Sciatic nerve (tissue), 2 donors: ENCODE measurements at regions not wholly inside any gene's neighbourhood (a gene's known extent, or its start where the extent isn't known, plus 50 kb on each side); places are given as distances from the start of the nearest gene placed in this dataset.

Source experiments
- ATAC-seq: fragments of 200-7000 bp; cut with Tn5 transposase; one replicate; pipeline ENCODE4 v1.9.1; 2020; ENCODE audit warnings: mild to moderate bottlenecking, moderate library complexity
- DNase-seq: peaks from one replicate; pipeline ENCODE4 v3.0.0-alpha.2; 2020; ENCODE audit warnings: low spot score
- intact Hi-C: fragments of 100-400 bp; cut with DNase I; formaldehyde crosslinking; loops from one replicate; pipeline ENCODE4 v1.14.2; 2022
- donor health status: DM: no; HTN: no; CAD: no.
- donor health status: DM: no; HTN: no; CAD: no.

GRCh38 chr15:47401427-47401826 lies 315.9 kb upstream of the SEMA6D start:
- intact Hi-C loops, result no loop called here
- no peak for DNase-seq
- no peak for ATAC-seq

- DNase-seq (no peak), ATAC-seq (no peak)
- intact Hi-C loops, result no loop called here
Observed at GRCh38 chr15:47402829-47403228, 314.5 kb upstream of the SEMA6D start.

- intact Hi-C loops, result no loop called here
- ATAC-seq (no peak), DNase-seq (no peak)
Observed at GRCh38 chr15:47404877-47405276, 312.4 kb upstream of the SEMA6D start.

- ATAC-seq (no peak), DNase-seq (no peak)
- intact Hi-C loops, result no loop called here
Observed at GRCh38 chr15:47405365-47406162, 311.7 kb upstream of the SEMA6D start.

GRCh38 chr15:47407692-47408091 lies 309.6 kb upstream of the SEMA6D start:
- intact Hi-C loops, result no loop called here

DNA sequence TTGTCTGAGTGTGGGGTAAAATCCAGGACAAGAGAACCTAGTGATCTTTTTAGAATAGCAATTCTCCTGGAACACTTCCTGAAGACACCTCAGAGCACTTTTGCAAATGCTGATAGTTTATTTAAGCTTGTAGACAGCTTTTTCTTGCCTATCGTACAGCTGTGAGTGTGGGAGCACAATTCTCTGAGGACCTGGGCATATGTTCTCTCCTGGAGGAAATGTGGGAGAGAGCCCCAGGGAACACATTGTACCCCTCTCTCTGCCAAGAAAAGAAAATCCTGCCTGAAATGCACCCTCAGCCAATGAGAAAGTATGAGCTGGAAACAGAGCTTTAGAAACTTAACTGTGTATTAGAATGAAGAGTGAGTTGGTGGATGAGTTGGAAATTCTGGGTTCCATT lies 308.3 kb upstream of the SEMA6D start:
- no peak for ATAC-seq

More at GRCh38 chr15:47407692-47408091, 309.6 kb upstream of the SEMA6D start:
- ATAC-seq (no peak), DNase-seq (no peak)

DNA sequence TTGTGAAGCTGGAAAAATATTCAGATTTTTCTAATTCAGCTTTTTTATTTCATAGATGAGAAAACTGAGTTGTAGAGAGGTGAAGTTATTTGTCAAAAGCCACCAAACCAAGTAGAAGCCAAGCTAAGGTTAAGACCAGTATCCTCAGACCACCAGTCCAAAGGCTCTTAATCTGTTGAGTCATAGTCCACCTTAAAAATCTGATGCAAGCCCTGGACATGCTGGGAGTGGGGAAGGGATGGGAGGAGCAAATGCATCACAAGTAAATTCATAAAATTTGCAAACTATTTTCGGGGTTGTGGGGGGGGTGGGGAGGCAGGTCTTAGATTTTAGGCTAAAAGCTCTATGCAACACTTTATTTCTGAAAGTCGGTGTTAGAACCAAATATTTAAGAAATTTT lies 307.7 kb upstream of the SEMA6D start:
- DNase-seq (no peak), ATAC-seq (no peak)
- intact Hi-C loops, result no loop called here

More for the DNA sequence above, 308.3 kb upstream of the SEMA6D start:
- no peak for DNase-seq
- intact Hi-C loops, result no loop called here

GRCh38 chr15:47410247-47410646 lies 307.1 kb upstream of the SEMA6D start:
- ATAC-seq (no peak), DNase-seq (no peak)
- intact Hi-C loops, result no loop called here

DNA sequence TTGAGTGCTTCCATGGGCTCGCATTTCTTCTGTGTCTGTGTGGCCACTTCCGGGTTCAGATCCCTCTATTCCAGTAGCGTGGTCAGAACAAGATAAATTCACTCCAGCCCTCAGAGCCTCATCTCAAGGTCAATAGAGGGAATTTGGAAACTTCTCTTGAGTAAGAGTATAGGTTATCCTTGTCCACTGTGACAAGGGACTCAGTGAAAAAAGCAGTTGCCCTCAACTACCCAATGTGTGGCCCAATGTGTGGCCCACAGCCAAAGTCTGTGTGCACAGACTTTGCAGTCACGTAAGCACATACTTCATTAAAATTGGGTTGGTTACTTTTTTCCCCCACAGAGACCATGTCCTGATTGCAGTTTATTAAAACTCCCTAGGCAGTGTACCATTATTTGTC lies 305.6 kb upstream of the SEMA6D start:
- DNase-seq (no peak), ATAC-seq (no peak)
- intact Hi-C loops, result no loop called here

DNA sequence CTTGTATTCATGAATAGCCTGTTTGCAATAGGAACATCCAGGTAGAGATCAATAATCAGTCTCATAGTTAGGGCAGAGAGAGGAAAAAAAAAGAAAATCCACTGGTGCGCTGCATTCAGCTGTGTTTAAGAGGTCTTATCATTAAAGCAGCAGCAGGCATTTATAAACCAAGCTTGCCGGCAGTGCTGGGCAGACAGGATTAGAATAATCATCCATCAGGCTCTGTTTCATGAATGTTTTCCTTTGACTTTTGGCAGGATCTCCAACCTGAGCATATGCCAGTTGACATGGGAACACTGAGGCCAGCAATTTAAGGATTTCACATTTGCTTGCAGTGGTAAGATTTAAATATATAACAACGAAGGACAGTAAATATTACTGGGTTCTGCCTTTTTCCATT lies 305.2 kb upstream of the SEMA6D start:
- ATAC-seq (no peak), DNase-seq (no peak)
- intact Hi-C loops, result no loop called here

DNA sequence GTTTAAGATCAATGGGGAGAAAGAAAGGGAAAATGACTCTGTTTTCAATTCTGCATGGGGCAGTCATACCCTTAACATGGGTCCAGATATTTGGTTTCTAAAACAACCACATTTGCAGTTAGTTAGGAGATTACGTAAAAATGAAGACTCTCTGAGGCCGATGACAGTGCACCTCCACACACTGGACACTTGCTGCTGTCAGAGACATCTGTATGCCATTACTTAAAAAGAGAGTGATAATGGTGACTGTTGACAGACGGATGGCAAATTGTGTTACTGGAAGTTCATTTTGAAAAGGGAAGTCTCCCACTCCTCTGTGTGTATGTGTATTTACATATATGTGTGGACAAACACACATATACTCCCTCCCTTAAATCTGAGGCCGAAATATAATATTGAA lies 304.5 kb upstream of the SEMA6D start:
- ATAC-seq (no peak), DNase-seq (no peak)
- intact Hi-C loops, result no loop called here

GRCh38 chr15:47414207-47414606 lies 303.1 kb upstream of the SEMA6D start:
- intact Hi-C loops, result no loop called here
- no peak for ATAC-seq
- DNase-seq, result no peak

DNA sequence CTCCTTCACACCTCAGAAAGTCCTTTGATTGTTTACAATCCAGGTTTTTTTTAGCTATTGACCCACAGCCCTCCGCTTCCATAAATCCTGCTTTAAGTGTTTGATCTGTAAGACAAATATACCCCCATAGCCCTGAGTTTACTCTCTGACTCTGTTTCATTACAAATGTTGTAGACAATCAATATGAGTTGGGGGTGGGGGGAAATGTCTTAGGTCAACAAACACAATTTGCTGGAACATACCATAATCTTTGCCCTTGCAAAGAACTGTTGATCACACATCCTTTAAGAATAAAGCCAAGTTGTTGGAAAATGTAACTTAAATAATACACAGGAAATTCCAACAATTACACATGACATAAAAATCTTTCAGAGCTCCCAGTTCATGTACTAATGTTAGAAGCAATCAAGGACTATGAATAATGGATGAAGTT lies 301.8 kb upstream of the SEMA6D start:
- ATAC-seq (no peak), DNase-seq (no peak)
- intact Hi-C loops, result no loop called here

DNA sequence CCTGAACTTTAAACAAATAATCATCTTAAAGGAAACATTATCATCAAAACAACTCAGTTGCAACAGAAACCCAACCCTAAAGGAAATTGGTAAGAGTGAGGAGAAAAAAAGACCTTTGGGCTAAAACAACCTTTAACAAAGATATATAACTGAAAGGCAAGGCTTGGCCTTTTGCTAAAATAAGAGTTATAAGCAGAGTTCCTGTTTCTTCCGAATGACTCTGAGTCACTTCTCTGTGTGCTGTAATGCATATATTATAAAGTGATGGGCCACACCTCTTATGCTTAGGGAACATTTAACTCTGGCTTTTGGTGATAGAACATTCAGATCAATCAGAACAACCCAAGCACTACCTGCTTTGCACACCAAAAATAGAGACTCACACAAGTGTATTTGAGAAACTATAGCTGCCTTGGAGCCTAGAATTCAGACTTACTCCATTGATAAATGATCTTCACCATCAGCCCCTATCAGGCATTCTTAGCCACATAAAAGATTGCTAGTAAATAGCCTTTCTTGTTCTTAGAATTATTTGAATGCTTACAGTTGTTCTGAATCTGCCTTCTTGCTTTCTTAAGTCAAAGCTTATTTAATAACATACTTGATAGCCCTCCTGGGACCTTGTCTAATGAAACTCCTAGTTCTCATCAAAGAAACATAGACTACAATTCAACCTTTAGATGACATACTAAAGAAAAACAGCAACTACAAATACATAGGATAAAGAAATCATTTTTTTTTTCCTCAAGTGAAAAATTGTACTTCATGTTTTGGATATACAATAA lies 294.2 kb upstream of the SEMA6D start:
- DNase-seq (no peak), ATAC-seq (no peak)
- intact Hi-C loops, result no loop called here

DNA sequence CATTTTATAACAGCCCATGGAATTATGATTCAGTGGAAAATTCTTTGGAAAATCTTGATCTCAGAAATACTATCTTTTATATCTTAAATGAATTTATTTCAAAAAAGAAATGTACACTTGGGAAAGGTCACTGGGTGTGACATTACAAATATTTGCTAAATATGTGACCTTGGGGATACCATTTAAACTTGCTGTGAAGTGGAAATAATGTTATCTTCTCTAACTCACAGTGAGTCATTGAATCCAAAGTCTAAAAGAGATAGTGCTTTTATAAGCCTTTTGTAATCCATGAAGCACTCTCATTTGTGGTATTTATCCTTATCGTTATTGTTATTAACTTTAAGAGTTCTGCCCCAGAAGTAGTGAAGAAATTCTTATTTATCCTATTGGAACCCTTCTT lies 289.8 kb upstream of the SEMA6D start:
- no peak for DNase-seq
- ATAC-seq, result no peak
- intact Hi-C loops, result no loop called here

DNA sequence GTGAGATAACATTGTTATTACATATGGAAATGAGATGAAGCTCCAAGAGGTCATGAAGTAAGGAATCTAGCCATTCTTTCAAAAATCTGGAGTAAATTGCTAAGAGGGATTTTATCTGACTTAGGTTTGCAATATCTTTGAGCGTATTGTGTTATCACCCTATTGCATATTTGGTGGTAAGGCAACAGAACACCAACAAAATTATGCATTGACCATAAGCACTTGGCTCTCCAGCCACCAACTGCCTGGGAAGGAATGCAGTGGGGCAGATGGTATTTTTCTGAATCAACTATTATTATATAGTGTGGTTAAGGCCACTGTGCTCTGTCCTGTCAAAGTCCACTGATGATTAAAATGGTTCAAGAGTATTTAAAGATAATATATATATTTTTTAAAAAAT lies 287.9 kb upstream of the SEMA6D start:
- ATAC-seq, result no peak
- no peak for DNase-seq
- intact Hi-C loops, result no loop called here

- ATAC-seq (no peak), DNase-seq (no peak)
- intact Hi-C loops, result no loop called here
Observed at GRCh38 chr15:47431501-47431900, 285.8 kb upstream of the SEMA6D start.

DNA sequence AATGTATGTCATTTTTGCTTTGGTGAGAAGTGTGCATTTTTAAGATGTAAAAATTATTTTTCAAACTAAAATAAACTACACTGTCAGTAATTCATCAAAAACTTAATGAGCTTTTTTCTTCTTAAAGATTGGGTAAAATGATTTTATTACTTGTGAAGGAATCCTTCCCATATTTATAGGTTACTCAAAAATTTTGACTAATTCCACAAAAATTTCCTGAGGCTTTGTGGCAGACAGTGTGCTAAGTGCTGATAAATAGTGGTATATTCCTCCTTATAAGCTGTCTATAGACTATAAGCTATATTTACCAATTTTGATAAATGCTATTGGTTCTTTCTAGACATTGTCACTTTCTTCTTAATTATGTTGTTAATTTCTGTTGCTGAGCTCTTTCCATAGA lies 284.5 kb upstream of the SEMA6D start:
- intact Hi-C loops, result no loop called here
- ATAC-seq (no peak), DNase-seq (no peak)

DNA sequence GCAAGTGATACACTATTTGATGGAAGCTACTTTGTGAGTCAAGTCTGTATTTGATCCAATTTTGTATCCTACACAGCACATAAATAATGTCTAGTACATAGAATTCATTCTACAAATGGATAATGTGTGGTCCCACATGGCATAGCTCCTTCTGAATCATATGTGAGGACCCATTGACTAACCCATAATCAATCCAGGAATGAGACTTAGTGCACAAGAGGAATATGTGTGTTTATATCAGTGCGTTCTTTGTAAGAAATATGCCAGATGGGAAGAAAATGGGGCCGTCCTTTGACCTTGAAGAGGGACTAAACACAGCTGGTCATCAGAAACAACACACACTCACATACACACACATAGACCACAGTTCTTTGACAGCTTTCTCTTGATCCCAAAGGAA lies 282.7 kb upstream of the SEMA6D start:
- intact Hi-C loops, result no loop called here
- ATAC-seq (no peak), DNase-seq (no peak)

GRCh38 chr15:47437491-47437890 lies 279.8 kb upstream of the SEMA6D start:
- ATAC-seq, result no peak
- intact Hi-C loops, result no loop called here
- DNase-seq, result no peak
